WTC11 (cell line): ENCODE measurements at regions not wholly inside any gene's neighbourhood (a gene's known extent, or its start where the extent isn't known, plus 50 kb on each side); places are given as distances from the start of the nearest gene placed in this dataset.

Source experiments
- ATF3 ChIP-seq: sonication (generic); formaldehyde crosslinking; conservative IDR thresholded peaks from 2 replicates; pipeline ENCODE4 v1.8.1; 2022; ENCODE audit warnings: mild to moderate bottlenecking, missing genetic modification reagents
- CTCF ChIP-seq: fragments of 200-600 bp; IDR thresholded peaks from 2 replicates; pipeline ENCODE4 v1.8.0; 2022; ENCODE audit warnings: antibody characterized with exemption
- ELF4 ChIP-seq: sonication (generic); formaldehyde crosslinking; IDR thresholded peaks from 2 replicates; pipeline ENCODE4 v1.8.1; 2022; ENCODE audit warnings: low read depth, mild to moderate bottlenecking, moderate library complexity, missing genetic modification reagents
- NR1H2 ChIP-seq: sonication (generic); formaldehyde crosslinking; IDR thresholded peaks from 2 replicates; pipeline ENCODE4 v1.9.0; 2021; ENCODE audit warnings: mild to moderate bottlenecking, moderate library complexity, missing genetic modification reagents
- TF ChIP-seq, protein P1 (sequence below): sonication (generic); formaldehyde crosslinking; IDR thresholded peaks from 2 replicates; pipeline ENCODE4 v1.8.1; 2023; ENCODE audit warnings: mild to moderate bottlenecking, missing genetic modification reagents
- TF ChIP-seq, protein P2 (sequence below): sonication (generic); formaldehyde crosslinking; IDR thresholded peaks from 2 replicates; pipeline ENCODE4 v1.8.0; 2022; ENCODE audit warnings: mild to moderate bottlenecking, missing genetic modification reagents

DNA sequence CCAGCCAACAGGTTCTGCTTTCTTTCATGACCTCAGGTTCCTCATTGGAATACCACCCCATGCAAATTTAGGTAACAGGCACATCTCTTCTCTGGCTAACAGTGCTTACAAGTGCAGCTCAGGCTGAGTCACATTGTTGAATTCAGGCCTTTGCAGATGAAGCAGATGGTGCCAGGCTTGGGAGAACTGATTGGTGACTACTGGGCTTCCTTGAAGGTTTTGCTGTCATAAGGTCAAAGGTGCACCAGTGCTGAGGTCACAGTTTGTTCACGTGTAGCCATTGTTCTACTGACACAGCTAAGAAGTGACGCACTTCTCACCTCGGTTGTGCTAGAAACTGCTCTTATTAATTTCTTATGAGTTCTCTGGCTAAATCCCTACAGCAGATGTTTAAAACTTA, 128.6 kb upstream of the BMPER start:
- TF ChIP-seq CTCF: no peak
- TF ChIP-seq, protein P1, sequence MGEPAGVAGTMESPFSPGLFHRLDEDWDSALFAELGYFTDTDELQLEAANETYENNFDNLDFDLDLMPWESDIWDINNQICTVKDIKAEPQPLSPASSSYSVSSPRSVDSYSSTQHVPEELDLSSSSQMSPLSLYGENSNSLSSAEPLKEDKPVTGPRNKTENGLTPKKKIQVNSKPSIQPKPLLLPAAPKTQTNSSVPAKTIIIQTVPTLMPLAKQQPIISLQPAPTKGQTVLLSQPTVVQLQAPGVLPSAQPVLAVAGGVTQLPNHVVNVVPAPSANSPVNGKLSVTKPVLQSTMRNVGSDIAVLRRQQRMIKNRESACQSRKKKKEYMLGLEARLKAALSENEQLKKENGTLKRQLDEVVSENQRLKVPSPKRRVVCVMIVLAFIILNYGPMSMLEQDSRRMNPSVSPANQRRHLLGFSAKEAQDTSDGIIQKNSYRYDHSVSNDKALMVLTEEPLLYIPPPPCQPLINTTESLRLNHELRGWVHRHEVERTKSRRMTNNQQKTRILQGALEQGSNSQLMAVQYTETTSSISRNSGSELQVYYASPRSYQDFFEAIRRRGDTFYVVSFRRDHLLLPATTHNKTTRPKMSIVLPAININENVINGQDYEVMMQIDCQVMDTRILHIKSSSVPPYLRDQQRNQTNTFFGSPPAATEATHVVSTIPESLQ: no peak
- no peak for TF ChIP-seq ATF3
- TF ChIP-seq NR1H2: no peak
- TF ChIP-seq, protein P2, sequence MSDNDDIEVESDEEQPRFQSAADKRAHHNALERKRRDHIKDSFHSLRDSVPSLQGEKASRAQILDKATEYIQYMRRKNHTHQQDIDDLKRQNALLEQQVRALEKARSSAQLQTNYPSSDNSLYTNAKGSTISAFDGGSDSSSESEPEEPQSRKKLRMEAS (CRISPR knock-in tag): no peak
- TF ChIP-seq ELF4 (CRISPR knock-in tag): no peak
